NAMALWA (cell line): ENCODE measurements at regions not wholly inside any gene's neighbourhood (a gene's known extent, or its start where the extent isn't known, plus 50 kb on each side); places are given as distances from the start of the nearest gene placed in this dataset.
"Not testable (repeated sequence)": the region's sequence is repeated elsewhere in the genome, so short reads cannot be mapped to it uniquely, and the experiment has no call there.

Experiments
- DNase-seq: peaks from one replicate; pipeline ENCODE4 v3.0.0-alpha.2; 2015; ENCODE audit warnings: low spot score

DNA sequence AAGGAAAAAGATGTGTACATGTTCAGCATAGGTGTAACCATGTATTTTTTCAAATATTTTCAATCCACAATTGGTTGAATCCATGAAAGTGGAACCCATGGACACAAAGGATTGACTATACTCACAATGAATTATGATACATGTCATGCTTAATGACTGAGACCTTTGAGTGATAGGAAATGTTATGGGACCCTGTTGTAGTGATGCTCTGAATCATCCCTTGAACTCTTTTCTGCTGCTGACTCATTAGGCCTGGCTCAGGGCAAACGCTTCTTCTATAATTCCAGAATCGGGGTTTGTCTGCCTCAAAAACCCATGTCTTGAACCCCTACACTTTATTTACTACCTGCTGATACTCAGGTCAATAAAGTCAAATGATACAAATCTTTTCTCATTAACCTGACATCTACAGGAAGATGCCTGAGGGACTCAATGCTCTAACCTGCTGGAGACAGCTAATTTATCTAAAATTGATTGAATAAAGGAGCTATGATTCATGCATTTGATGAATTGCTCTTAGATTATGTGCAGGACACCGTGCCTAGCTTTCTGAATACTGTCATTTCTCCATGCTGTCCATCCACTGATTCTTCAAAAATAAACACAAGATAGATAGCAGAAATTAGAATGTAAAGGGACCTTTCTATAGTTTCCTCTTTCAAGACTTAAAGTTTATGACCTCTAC, 260.1 kb downstream of the PRELID2 start:
- no peak for DNase-seq

DNA sequence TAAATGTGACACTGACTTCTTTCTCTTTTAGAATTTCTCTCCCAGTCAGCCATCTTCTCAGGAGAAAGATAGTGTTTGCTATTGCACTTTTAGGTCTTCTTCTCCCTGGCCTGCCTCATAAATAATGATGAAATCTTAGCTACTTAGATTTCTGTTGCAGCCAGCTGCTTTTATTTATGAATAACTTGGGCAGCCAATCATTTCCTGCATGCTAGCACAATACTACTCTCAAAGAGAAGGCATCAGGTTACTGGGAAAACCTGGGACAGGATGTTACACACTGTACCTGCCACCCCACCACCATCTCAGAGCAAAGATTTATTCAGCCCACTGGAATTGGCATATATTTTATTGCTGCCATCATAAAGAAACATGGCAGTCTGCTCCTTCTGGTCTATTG, 266.6 kb downstream of the PRELID2 start:
- no peak for DNase-seq

DNA sequence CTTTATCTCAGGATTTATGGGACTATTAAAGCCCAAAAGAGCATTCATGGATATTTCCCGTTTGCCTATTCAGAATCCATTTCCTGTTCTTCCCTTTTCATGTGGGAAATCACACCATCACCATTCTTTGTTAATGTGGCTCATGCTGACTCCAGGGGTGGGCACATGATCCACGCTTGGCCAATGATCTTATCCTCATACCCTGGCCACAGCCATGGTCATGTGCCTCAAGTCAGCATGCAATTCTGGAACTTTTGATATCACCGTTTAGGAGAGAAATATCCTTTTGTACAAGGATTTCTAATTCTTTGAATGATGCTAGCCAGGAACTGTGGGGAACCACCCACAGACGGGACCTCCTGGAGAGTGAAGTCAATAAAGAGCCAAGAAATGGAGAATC, 272.2 kb downstream of the PRELID2 start:
- DNase-seq: no peak

DNA sequence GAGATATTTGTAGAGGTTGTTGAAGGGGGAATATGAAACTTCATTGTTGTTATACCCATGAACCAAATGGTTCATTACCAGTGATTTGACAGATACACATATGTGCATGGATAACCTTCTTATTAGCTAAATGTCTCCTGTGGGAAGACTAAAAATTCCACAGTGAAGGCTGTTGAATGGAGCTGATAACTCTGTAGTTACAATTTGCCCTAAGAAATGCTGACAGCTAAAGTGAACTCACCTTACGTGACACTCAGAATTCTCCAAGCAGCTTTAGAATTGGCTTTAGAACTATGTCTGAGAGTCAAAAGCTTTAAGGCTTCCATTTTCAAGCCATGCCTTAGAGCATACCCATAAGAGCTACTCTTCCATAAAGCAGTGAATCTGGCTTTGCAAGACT, 276.9 kb downstream of the PRELID2 start:
- DNase-seq: no peak

DNA sequence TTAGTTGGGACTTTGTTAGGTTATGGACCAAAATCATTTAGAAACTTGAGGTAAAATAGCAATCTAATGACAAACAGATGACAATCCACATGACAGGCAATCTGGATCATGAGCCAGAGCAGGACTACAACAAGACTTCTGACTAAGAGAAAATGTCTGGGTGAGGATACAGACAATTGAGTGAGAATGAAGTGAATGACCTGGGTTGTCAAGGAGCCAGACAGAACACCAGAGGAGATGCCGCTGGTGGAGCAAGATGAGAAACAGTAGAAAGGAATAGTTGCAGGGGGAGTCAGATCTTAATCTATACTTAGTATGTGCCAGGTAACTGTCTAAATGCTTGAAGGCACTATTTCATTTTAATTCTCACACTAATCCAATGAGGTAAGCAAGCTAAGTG, 277.8 kb downstream of the PRELID2 start:
- DNase-seq: no peak

GRCh38 chr5:145554399-145554798, 280.7 kb downstream of the PRELID2 start:
- DNase-seq: no peak

GRCh38 chr5:145553177-145553576, 282.0 kb downstream of the PRELID2 start:
- DNase-seq: no peak

DNA sequence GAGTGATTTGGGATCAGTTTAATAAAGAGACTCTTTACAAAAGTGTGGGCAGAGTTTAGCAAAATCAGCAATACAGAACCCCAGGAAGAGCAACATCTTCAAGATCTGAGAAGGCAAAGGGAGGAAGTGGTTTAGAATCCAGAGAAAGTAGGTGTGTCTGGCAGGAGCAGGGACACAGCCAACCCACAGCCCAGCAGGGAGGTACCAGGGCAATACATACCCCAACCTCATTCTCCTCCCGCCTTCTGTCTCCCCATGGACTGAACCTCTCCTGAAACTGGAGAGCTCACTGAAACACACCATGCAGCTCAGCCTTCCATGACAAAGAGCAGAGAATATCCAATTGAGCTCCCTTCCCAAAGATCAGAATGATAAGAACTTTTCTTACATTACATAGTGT, 283.4 kb downstream of the PRELID2 start:
- no peak for DNase-seq

GRCh38 chr5:145548097-145548496, 287.0 kb downstream of the PRELID2 start:
- no peak for DNase-seq

DNA sequence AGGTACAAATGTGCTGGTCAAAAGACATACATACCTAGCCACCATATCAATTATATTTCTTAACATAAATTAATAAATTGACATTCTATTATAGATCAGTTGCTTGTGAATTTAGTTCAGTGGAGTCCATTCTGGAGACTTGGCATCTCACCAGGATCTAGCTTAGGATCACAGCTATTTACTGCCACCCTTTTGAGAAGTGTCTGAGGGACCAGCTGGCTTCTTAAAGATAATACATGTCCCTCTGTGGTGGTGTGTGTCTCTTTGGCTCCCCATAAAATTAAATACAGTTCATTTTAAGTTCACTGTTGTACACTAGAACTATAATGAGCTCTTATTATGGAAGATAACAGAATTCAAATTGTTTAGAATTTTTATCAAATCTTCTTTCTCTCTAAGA, 290.7 kb downstream of the PRELID2 start:
- DNase-seq: no peak

DNA sequence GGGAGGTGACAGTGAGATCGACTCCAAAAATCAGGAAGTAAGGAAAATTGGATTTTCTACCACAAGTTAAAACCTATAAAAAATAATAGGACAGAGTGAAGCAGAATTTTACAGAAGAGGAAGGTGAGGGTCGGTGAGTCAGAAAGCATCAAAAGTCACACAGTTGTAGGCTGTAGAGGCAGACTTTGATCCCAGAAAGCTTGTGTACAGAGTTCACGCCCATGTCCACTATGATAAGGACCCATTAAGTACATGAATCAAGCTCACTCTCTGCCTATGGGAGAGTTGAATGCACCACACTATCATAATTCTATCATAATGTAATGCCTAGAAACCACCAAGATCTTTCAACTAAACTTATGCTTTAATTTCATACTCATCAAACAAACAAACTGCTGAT, 291.2 kb downstream of the PRELID2 start:
- DNase-seq: no peak

- DNase-seq: no peak
These were observed 294.8 kb downstream of the PRELID2 start for GRCh38 chr5:145540375-145540774.

- no peak for DNase-seq
These were observed 295.9 kb downstream of the PRELID2 start for GRCh38 chr5:145539201-145539600.

DNA sequence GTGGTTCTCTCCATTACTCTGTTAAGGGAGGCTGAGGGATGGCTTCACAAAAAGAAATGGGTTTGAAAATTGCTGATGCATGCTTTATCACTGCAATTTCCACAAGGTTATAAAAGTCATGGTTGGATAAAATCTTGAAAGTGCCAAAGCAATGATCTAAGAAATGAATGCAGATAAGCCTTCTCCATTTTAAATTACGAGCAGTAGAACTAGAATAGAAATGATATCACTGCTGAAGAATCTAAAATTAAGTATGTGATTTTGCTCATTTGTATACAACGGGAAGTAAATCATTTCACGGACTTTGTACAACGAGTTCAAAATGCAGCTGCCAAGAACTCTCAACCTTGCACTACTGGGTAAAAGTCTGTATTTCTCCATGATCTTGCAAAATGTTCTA, 299.0 kb downstream of the PRELID2 start:
- DNase-seq: no peak

DNA sequence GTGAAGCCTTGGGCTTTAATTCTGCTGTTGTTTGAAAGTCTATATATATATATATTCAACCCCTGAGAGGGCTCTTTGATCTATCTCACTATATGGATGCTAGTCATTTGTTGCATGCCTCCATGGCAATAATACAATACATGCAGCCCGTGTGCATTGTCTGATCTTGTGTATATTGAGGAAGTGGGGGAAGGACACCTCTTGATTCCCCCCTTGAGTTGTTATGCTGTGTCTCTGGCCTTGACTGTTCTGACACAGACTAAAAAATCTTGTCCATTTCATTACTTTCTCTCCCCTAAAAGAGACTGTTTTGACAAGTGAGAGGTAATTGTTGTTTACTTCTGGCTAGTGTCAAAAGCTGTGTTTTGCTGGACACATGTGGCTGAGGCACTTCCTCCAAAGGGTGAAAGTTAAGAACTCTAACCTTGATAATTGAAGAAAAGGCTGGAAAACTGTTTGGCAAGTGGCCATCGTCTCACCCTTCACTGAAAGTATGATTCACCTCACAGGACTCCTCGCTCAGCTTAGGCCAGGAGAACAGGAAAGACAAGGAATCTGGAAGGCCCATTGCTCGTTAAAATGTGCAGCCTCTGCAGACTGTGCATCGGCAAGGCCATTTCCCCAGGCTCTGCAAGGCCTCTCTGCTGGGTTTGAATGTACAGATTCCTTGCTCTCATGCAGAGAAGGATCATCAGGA, 304.0 kb downstream of the PRELID2 start:
- DNase-seq: no peak

- no peak for DNase-seq
These were observed 313.6 kb downstream of the PRELID2 start for GRCh38 chr5:145521523-145521922.

- DNase-seq: no peak
These were observed 314.1 kb downstream of the PRELID2 start for GRCh38 chr5:145521066-145521465.

GRCh38 chr5:145520335-145520734, 314.8 kb downstream of the PRELID2 start:
- no peak for DNase-seq

DNA sequence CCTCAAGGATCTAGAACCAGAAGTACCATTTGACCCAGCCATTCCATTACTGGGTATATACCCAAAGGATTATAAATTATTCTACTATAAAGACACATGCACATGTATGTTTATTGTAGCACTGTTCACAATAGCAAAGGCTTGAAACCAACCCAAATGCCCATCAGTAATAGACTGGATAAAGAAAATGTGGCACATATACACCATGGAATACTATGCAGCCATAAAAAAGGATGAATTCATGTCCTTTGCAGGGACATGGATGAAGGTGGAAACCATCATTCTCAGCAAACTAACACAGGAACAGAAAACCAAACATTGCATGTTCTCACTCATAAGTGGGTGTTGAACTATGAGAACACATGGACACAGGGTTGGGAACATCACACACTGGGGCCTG, 317.6 kb downstream of the PRELID2 start:
- DNase-seq: not testable (repeated sequence)

DNA sequence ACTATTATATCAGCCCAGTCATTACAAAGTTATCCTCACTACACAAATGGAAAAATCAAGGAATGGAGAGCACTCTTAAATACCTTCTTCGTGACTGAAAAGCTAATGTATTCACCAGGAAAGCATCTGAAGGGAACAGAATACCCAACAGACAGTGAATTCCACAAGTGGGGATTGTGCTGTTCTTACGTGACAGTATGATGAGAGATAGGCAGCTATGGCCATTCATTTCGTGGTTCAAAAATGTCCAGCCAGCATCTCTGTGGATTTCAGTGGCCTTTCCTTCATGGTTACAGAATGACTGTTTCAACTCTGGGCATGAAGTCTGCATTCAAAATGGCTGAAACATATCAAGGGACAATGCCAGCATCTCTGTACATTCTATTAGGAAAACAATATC, 323.8 kb downstream of the PRELID2 start:
- no peak for DNase-seq

GRCh38 chr5:145510769-145511168, 324.4 kb downstream of the PRELID2 start:
- no peak for DNase-seq

DNA sequence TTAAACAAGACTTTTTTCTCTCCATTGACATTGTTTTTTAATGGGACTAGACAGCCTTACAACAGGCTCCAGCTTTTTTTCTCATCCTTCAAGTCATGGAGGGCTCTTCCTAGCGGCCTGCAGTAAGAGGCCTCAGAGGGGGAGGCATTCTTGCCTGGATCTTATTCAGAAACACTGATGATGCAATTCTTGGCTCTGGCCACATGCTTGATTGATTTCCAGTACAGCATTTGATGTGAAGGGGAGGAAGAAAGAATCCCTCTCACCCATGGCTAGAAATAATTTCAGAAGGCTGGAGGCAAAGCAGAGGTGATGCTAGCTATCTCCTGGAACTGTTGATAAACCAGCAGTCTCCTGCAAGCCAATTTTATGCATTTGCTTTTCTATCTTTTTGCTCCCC, 324.8 kb downstream of the PRELID2 start:
- DNase-seq: no peak

DNA sequence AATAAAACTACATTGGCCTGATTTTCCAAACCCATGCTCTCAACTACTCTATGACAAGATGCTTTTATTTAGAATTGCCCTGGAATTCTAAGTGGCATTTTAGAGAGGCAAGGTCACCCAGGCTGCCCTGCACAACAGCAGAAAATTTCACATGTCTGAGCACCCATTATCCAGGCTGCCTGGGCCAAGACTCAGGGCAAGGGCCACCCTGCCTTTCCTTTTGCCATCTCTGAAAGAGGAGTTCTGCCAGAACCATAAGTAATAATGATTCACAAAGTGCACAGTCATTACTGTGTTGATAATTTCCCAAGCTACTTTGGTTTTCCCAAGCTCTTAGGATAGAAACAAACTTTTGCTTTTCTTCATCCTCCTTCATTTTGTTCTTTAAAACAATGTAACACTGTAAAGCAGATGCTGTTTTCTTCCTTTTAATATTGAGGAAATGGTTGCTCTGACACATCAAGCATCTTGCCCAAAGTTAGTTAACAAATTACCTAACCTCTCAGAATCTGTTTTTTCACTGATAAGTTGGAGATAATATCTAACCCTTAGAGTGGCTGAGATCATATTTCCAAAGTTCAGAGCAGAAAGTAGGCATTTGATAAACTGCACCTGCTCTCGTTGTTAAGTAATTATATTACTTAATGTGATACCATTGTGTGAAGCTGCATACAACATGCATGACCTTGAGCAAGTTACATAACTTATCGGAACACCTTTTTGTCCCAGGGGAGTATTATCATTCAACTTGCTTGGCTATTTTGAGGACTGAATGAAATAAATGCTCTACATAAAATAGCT, 325.6 kb downstream of the PRELID2 start:
- no peak for DNase-seq
